Hepatocyte (in vitro differentiated cells): ENCODE measurements at regions not wholly inside any gene's neighbourhood (a gene's known extent, or its start where the extent isn't known, plus 50 kb on each side); places are given as distances from the start of the nearest gene placed in this dataset.

Experiments used
- DNase-seq: peaks from one replicate; pipeline ENCODE4 v3.0.0-alpha.2; 2016; ENCODE audit warnings: low spot score
- H2AFZ ChIP-seq: fragments of 200-600 bp; sonication (generic); 2 replicates; pipeline ENCODE4 v1.6.0; 2016; ENCODE audit warnings: antibody characterized with exemption, mild to moderate bottlenecking
- H3K27ac ChIP-seq: fragments of 200-600 bp; sonication (generic); 2 replicates; pipeline ENCODE4 v1.5.1; 2016; ENCODE audit warnings: mild to moderate bottlenecking
- H3K27me3 ChIP-seq: fragments of 200-600 bp; sonication (generic); 2 replicates; pipeline ENCODE4 v1.6.1; 2016
- H3K36me3 ChIP-seq: fragments of 200-600 bp; sonication (generic); replicated peaks from 2 replicates; pipeline ENCODE4 v1.5.1; 2016; ENCODE audit warnings: low read depth; ENCODE audit not compliant: insufficient read depth
- H3K4me1 ChIP-seq: fragments of 200-600 bp; sonication (generic); 2 replicates; pipeline ENCODE4 v1.5.1; 2016; ENCODE audit warnings: mild to moderate bottlenecking, moderate library complexity; ENCODE audit not compliant: insufficient read depth
- H3K4me2 ChIP-seq: fragments of 200-600 bp; sonication (generic); 2 replicates; pipeline ENCODE4 v1.6.0; 2016
- H3K4me3 ChIP-seq: fragments of 200-600 bp; sonication (generic); 2 replicates; pipeline ENCODE4 v1.5.1; 2016; ENCODE audit warnings: mild to moderate bottlenecking
- H3K79me2 ChIP-seq: fragments of 200-600 bp; sonication (generic); 2 replicates; pipeline ENCODE4 v1.6.0; 2017; ENCODE audit warnings: mild to moderate bottlenecking
- H3K9me2 ChIP-seq: fragments of 200-600 bp; sonication (generic); replicated peaks from 2 replicates; pipeline ENCODE4 v1.6.0; 2017; ENCODE audit warnings: mild to moderate bottlenecking; ENCODE audit not compliant: insufficient read depth
- H3K9me3 ChIP-seq: fragments of 200-600 bp; sonication (generic); 2 replicates; pipeline ENCODE4 v1.5.1; 2016; ENCODE audit warnings: low read depth, mild to moderate bottlenecking
- H4K20me1 ChIP-seq: fragments of 200-600 bp; sonication (generic); 2 replicates; pipeline ENCODE4 v1.6.0; 2016; ENCODE audit warnings: mild to moderate bottlenecking; ENCODE audit not compliant: insufficient read depth, poor library complexity, severe bottlenecking
- CTCF ChIP-seq: fragments of 200-600 bp; sonication (generic); IDR thresholded peaks from 2 replicates; pipeline ENCODE4 v1.5.1; 2016; ENCODE audit warnings: antibody characterized with exemption, mild to moderate bottlenecking; ENCODE audit not compliant: poor library complexity
- EZH2 ChIP-seq: fragments of 200-600 bp; sonication (generic); IDR thresholded peaks from 2 replicates; pipeline ENCODE4 v1.6.1; 2016; ENCODE audit warnings: antibody characterized with exemption, mild to moderate bottlenecking, borderline replicate concordance
- EZH2phosphoT487 ChIP-seq: fragments of 200-600 bp; sonication (generic); IDR thresholded peaks from one replicate; pipeline ENCODE4 v1.6.1; 2018; ENCODE audit warnings: antibody characterized with exemption, mild to moderate bottlenecking, low read depth, moderate library complexity; ENCODE audit not compliant: unreplicated experiment, severe bottlenecking
- WGBS: methylation state at CpG from one replicate; pipeline ENCODE4 v1.1.6; 2016; ENCODE audit warnings: low lambda C conversion rate; ENCODE audit errors: missing lambda C conversion rate; 5-methylcytosine and 5-hydroxymethylcytosine counted together

GRCh38 chr7:25881317-25882037, 270.5 kb upstream of the NFE2L3 start:
- Histone ChIP-seq H3K79me2 (no peaks in the 10 kb centered on the region), H3K9me3 (no peaks in the 10 kb centered on the region), H2AFZ (no peak overlapping the region), H4K20me1 (no peaks in the 10 kb centered on the region), H3K27ac (no peak overlapping the region), H3K4me2 (no peak overlapping the region), H3K4me3 (no peak overlapping the region), H3K36me3 (no peaks in the 10 kb centered on the region), H3K4me1 (no peaks in the 10 kb centered on the region), H3K27me3 (peaks cover 26% of the 10 kb centered on the region), H3K9me2 (no peaks in the 10 kb centered on the region)
- WGBS: 52% methylated on average over 14 of the region's 14 CpGs
- TF ChIP-seq EZH2 (no peak), CTCF (no peak), EZH2phosphoT487 (no peak)
- DNase-seq: no peak

GRCh38 chr7:25882151-25882773, 269.7 kb upstream of the NFE2L3 start:
- Histone ChIP-seq H3K9me2 (no peaks in the 10 kb centered on the region), H2AFZ (no peak overlapping the region), H3K4me1 (no peaks in the 10 kb centered on the region), H3K79me2 (no peaks in the 10 kb centered on the region), H3K4me3 (no peak overlapping the region), H3K36me3 (no peaks in the 10 kb centered on the region), H4K20me1 (no peaks in the 10 kb centered on the region), H3K27ac (no peak overlapping the region), H3K4me2 (no peak overlapping the region), H3K9me3 (no peaks in the 10 kb centered on the region), H3K27me3 (peaks cover 18% of the 10 kb centered on the region)
- TF ChIP-seq EZH2phosphoT487 (no peak), EZH2 (no peak), CTCF (no peak)
- WGBS: 66% methylated on average over 13 of the region's 13 CpGs
- no peak for DNase-seq

GRCh38 chr7:25884265-25884828, 267.7 kb upstream of the NFE2L3 start:
- Histone ChIP-seq H3K4me2 (no peak overlapping the region), H3K9me3 (no peaks in the 10 kb centered on the region), H3K36me3 (no peaks in the 10 kb centered on the region), H3K9me2 (no peaks in the 10 kb centered on the region), H3K27me3 (peaks cover 17% of the 10 kb centered on the region), H3K79me2 (no peaks in the 10 kb centered on the region), H4K20me1 (no peaks in the 10 kb centered on the region), H3K4me3 (no peak overlapping the region), H3K27ac (no peak overlapping the region), H3K4me1 (no peaks in the 10 kb centered on the region), H2AFZ (no peak overlapping the region)
- WGBS: 74% methylated on average over 13 of the region's 13 CpGs
- no peak for TF ChIP-seq EZH2
- no peak for TF ChIP-seq CTCF
- TF ChIP-seq EZH2phosphoT487: no peak
- DNase-seq: no peak
